ENCODE measurements at regions not wholly inside any gene's neighbourhood (a gene's known extent, or its start where the extent isn't known, plus 50 kb on each side); places are given as distances from the start of the nearest gene placed in this dataset.

GRCh38 chr10:3268025-3268424 lies 95.4 kb upstream of the PITRM1 start:
- no peak for TF ChIP-seq POLR2A (IDR thresholded peaks at IDR 0.05)
- TF ChIP-seq EP300 (IDR thresholded peaks at IDR 0.05), result no peak
- no peak for TF ChIP-seq CTCF (IDR thresholded peaks at IDR 0.05)
- no peak for TF ChIP-seq POLR2AphosphoS5 (IDR thresholded peaks at IDR 0.05)

Data from stomach (tissue), 4 donors.